GM19463 (cell line): ENCODE measurements at regions not wholly inside any gene's neighbourhood (a gene's known extent, or its start where the extent isn't known, plus 50 kb on each side); places are given as distances from the start of the nearest gene placed in this dataset.
"Not testable (repeated sequence)": the region's sequence is repeated elsewhere in the genome, so short reads cannot be mapped to it uniquely, and the experiment has no call there.

ENCODE experiments used
- ATAC-seq: cut with Tn5 transposase; IDR thresholded peaks from one replicate; pipeline ENCODE4 v1.9.1; 2021; ENCODE audit warnings: mild to moderate bottlenecking, moderate library complexity; ENCODE audit not compliant: unreplicated experiment

GRCh38 chr13:42373048-42373812 is 101.3 kb downstream of the AKAP11 start:
- no peak for ATAC-seq

- no peak for ATAC-seq
Measured at GRCh38 chr13:42375663-42376062, 103.7 kb downstream of the AKAP11 start.

- ATAC-seq: peak; percentile 71
Measured at GRCh38 chr13:42377640-42378382, 105.9 kb downstream of the AKAP11 start.

GRCh38 chr13:42378383-42378780 is 106.4 kb downstream of the AKAP11 start:
- peak; percentile 35 for ATAC-seq

- no peak for ATAC-seq
Measured at GRCh38 chr13:42379241-42379640, 107.3 kb downstream of the AKAP11 start.

- ATAC-seq: peak; percentile 44
Measured at GRCh38 chr13:42380420-42381164, 108.6 kb downstream of the AKAP11 start.

GRCh38 chr13:42381165-42381425 is 109.1 kb downstream of the AKAP11 start:
- no peak for ATAC-seq

- ATAC-seq: not testable (repeated sequence)
Measured at GRCh38 chr13:42381426-42381825, 109.5 kb downstream of the AKAP11 start.

GRCh38 chr13:42383025-42383424 is 111.1 kb downstream of the AKAP11 start:
- no peak for ATAC-seq

GRCh38 chr13:42384265-42384664 is 112.3 kb downstream of the AKAP11 start:
- no peak for ATAC-seq

- no peak for ATAC-seq
Measured at GRCh38 chr13:42388326-42388725, 116.4 kb downstream of the AKAP11 start.

GRCh38 chr13:42389041-42389440 is 117.1 kb downstream of the AKAP11 start:
- no peak for ATAC-seq

GRCh38 chr13:42392180-42392579 is 120.2 kb downstream of the AKAP11 start:
- no peak for ATAC-seq

GRCh38 chr13:42392716-42393572 is 121.0 kb downstream of the AKAP11 start:
- ATAC-seq: peak; percentile 33

- ATAC-seq: peak; percentile 55
Measured at GRCh38 chr13:42393573-42394360, 121.8 kb downstream of the AKAP11 start.

GRCh38 chr13:42394361-42394708 is 122.4 kb downstream of the AKAP11 start:
- ATAC-seq: no peak

GRCh38 chr13:42394711-42395085 is 122.7 kb downstream of the AKAP11 start:
- no peak for ATAC-seq

GRCh38 chr13:42395086-42395821 is 123.3 kb downstream of the AKAP11 start:
- ATAC-seq: no peak

- ATAC-seq: no peak
Measured at GRCh38 chr13:42396501-42396900, 124.5 kb downstream of the AKAP11 start.
